ENCODE measurements at regions not wholly inside any gene's neighbourhood (a gene's known extent, or its start where the extent isn't known, plus 50 kb on each side); places are given as distances from the start of the nearest gene placed in this dataset.
"Not testable (repeated sequence)": the region's sequence is repeated elsewhere in the genome, so short reads cannot be mapped to it uniquely, and the experiment has no call there.

GRCh38 chrX:40943093-40943641, 142.1 kb upstream of the USP9X start:
- intact Hi-C loops (cut with micrococcal nuclease), result no loop called here

DNA sequence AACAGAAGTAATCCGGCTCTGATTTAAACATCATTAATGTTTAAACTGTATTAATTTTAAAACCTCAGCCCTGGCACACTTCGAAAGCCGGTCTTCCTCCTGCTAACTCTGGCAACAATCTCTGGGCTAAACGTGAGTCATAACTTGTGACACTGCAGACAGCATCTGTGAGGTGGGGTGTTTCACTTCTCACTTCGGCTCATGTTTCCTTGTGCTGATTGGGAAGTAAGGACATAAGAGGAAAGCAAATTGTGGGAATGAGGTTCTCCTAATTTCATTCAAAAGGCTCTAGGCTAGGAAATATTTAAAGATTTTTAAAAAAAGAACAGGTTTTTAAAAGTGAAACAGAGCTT, 139.9 kb upstream of the USP9X start:
- intact Hi-C loops (cut with micrococcal nuclease), result no loop called here

GRCh38 chrX:40947276-40947675, 138.0 kb upstream of the USP9X start:
- intact Hi-C loops (cut with micrococcal nuclease), result no loop called here

DNA sequence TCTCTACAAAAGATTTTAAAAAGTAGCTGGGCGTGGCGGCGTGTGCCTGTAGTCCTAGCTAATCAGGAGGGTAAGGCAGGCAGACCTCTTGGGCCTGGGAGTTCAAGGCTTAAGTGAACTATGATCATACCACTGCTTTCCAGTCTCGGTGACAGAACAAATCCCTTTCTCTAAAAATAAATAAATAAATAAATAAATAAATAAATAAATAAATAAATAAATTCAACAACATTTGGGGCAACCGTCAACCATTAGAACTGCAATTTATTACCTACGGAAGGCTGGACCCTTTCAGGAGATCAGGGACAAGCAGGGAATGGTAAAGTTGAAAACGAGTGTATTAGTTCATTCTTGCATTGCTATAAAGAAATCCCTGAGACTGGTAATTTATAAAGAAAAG, 136.2 kb upstream of the USP9X start:
- intact Hi-C loops (cut with micrococcal nuclease), result no loop called here

DNA sequence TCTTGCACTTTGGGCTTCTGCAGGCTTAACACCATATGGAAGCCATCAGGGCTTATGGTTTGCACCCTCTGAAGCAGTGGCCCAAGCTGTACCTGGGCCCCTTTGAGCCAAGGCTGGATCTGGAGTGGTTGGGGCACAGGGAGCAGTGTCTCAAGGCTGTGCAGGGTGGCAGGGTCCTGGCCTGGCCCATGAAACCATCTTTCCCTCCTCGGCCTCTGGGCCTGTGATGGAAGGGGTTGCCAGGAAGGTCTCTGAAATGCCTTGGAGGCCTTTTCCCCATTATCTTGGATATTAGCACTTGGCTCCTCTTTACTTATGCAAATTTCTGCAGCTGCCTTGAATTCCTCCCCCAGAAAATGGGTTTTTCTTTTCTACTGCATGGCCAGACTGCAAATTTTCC, 134.7 kb upstream of the USP9X start:
- intact Hi-C loops (cut with micrococcal nuclease), result loop anchor here (5.0 kb wide), 3 partner anchors 47 to 167 kb away; no protein-coding TSS in a partner anchor

DNA sequence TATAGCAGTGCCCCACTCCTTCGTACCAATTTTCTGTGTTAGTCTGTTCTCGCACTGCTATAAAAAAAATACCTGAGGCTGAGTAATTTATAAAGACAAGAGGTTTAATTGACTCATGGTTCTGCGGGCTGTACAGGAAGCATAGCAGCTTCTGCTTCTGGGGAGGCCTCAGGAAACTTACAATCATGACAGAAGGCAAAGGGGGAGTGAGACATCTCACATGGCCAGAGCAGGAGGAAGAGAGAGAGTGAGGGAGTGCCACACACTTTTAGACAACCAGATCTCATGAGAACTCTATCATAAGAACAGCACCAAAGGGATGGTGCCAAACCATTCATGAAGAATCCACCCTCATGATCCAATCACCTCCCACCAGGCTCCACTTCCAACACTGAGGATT, 133.8 kb upstream of the USP9X start:
- intact Hi-C loops (cut with micrococcal nuclease), result loop anchor here (5.0 kb wide), 3 partner anchors 46 to 166 kb away; no protein-coding TSS in a partner anchor

DNA sequence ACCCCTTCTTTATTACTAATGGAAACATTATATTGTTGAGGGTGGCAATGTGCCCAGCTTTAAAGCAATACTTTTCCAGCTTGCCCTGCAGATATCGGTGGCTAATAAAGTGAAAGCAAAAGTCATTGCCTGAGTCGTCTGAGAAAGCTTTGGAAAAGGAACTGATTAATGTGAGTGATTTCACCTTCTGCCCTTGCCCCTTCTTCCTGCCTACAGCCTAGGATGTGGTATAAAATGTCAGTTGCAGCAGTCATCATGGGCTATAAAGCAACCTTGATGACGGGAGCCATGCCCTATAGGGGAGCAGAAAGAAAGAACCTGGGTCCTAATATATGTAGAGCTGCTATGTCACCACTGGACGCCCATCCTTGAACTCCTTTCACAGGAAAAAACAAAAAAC, 132.4 kb upstream of the USP9X start:
- intact Hi-C loops (cut with micrococcal nuclease), result loop anchor here (2.0 to 5.0 kb wide), 4 partner anchors 20 to 164 kb away; no protein-coding TSS in a partner anchor

- intact Hi-C loops (cut with micrococcal nuclease), result loop anchor here (2.0 to 5.0 kb wide), 4 partner anchors 21 to 164 kb away; no protein-coding TSS in a partner anchor
Observed at GRCh38 chrX:40953369-40953768, 131.9 kb upstream of the USP9X start.

DNA sequence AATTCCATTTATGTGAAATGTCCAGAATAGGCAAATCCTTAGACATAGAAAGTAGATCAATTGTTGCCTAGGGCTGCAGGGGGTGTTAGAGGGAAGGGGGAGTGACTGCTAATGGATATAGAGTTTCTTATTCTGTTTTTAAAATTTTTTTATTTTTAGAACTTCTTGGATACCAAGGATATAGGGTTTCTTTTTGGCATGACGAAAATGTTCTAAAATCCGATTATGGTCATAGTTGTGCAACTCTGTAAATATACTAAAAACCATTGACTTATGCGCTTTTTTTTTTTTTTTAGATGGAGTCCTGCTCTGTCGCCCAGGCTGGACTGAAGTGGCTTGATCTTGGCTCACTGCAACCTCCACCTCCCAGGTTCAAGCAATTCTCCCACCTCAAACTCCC, 125.2 kb upstream of the USP9X start:
- intact Hi-C loops (cut with micrococcal nuclease), result no loop called here

DNA sequence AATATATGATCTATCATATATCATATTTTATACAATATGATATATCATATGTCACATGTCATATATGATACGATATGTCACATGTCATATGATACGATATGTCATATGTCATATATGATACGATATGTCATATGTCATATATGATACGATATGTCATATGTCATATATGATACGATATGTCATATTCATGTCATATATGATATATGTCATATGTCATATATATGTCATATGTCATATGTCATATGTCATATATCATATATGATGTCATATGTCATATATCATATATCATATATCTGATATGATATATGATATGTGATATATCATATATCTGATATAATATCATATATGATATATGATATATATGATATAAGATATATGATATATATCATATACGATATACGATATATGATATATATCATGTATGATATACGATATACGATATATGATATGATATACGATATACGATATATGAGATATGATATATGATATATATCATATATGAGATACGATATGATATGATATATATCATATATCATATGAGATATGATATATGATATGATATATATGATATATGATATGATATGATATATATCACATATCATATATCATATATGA, 122.3 kb upstream of the USP9X start:
- intact Hi-C loops (cut with micrococcal nuclease), result no loop called here

DNA sequence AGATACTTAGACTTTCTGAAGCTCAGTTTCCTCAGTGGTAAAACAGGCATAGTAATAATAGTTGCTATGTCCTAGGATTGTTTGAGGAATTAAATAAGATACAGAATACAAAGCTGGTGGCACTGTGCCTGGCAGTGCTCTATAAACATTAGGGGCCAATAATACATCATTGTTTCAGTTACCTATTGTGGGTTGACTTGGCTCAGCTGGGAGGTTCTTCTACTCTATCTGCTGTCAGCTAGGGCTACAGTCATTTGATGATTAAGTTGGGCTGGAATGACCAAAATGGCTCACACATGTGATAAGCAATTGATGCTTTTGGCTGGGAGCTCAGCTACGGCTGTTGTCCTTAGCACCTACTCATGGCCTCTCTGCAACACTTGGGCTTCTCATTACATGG, 121.2 kb upstream of the USP9X start:
- intact Hi-C loops (cut with micrococcal nuclease), result no loop called here

DNA sequence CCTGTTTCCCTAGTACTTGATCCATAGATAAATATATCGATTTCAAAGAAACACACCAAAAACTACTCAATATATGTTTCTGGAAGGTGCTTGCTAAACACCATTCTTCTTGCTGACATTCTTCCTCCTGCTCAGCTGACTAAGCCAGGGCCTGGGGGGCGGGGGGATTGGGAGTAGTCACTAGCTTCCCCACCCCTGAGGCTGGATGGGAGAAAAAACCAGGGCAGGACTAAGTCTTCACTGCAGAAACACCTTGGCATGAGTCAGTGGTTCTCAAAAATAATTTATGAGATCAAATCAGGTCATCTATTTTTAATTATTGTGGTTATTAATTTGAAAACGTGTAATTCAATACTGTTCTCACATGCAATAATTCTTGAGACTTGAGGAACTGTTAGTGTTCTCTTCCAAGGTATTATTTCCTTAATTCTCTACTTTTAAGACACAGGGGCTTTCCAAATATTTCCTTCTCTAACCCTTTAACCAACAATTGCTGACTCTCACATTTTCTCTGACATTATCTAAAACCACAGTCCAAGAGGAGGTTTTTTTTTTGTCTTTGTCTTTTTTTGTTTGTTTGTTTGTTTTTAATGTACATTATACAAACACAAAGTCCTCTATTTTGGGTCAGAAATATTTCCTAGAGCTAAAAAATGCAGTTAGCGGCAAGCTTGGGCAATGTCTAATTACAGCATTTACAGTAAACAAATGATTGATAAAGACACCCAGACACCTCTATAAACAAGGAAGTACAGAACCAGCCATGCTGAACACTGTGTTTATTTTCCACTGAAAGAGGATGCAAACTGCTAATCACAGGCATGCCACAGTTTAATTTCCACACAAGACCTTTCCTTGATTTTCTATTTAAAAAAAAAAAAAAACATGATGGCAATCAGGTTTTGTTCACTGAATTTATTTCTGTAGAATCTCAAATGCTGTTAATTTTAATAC, 120.3 kb upstream of the USP9X start:
- intact Hi-C loops (cut with micrococcal nuclease), result no loop called here

GRCh38 chrX:40966213-40966820, 118.9 kb upstream of the USP9X start:
- intact Hi-C loops (cut with micrococcal nuclease), result no loop called here

- intact Hi-C loops (cut with micrococcal nuclease), result no loop called here
Observed at GRCh38 chrX:40968180-40968579, 117.1 kb upstream of the USP9X start.

DNA sequence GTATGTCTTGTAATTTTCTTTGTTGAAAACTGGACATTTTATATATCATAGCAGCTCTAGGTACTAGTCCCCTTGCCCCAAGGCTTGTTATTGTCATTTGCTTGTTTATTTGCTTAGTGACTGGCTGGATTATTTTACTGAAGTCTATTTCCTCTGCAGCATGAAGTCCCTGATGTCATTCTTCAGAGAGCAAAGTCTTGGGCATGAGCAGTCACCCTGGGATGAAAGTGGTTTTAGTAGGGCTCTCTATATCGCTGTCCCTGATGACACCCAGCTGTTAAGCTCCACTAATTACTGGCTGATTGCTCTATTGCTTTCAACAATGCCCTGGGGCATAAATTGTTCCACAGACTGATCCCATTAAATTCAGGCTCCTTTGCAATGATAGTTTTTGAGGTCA, 113.5 kb upstream of the USP9X start:
- intact Hi-C loops (cut with micrococcal nuclease), result no loop called here

GRCh38 chrX:40973619-40974018, 111.6 kb upstream of the USP9X start:
- intact Hi-C loops (cut with micrococcal nuclease), result no loop called here

DNA sequence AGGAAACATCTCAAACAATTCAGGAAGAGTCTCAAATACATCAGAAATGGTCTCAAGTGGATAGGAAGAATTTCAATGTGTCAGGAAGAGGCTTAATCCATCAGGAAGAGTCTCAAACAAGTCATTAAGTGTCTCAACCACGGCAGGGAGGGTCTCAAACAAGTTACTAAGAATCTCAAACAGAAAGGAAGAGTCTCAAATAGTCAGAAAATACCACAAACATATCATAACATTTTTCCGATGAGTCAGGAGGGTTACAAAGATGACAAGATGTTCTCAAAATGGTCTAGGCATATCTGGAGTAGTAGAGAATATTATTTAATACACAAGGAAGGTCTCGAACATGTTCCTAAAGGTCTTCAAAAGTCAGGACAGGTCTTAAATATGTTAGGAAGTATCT, 109.3 kb upstream of the USP9X start:
- intact Hi-C loops (cut with micrococcal nuclease), result no loop called here

DNA sequence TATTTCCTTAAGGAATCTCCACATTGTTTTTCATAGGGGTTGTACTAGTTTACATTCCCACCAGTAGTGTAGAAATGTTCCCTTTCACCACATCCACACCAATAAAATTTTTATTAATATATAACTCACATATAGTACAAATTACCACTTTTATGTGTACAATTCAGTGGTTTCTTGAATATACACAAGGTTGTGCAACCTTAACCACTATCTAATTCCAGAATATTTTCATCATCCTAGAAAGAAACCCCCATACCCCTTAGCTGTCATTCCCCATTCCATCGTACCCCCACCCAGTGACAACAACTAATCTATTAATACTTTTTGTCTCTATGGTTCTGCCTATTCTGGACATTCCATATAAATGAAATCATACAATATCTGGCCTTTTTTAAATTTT, 108.3 kb upstream of the USP9X start:
- intact Hi-C loops (cut with micrococcal nuclease), result no loop called here

GRCh38 chrX:40984962-40985361, 100.3 kb upstream of the USP9X start:
- intact Hi-C loops (cut with micrococcal nuclease), result no loop called here

- intact Hi-C loops (cut with micrococcal nuclease), result no loop called here
Observed at GRCh38 chrX:40987413-40987812, 97.8 kb upstream of the USP9X start.

- intact Hi-C loops (cut with micrococcal nuclease), result no loop called here
Observed at GRCh38 chrX:40988100-40988499, 97.1 kb upstream of the USP9X start.

DNA sequence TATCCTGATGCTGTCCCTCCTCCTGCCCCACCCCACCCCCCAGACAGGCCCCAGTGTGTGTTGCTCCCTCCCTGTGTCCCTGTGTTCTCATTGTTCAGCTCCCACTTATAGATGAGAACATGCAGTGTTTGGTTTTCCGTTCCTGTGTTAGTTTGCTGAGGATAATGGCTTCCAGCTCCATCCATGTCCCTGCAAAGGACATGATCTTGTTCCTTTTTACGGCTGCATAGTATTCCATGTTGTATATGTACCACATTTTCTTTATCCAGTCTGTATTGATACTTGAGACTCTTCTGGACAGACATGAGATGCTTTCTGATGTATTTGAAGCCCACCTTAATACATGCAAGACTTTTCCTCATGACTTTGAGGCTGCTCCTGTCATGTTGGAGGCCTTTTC, 91.8 kb upstream of the USP9X start:
- intact Hi-C loops (cut with micrococcal nuclease), result not testable (repeated sequence)
